Head of caudate nucleus (tissue), 42 donors: ENCODE measurements at regions not wholly inside any gene's neighbourhood (a gene's known extent, or its start where the extent isn't known, plus 50 kb on each side); places are given as distances from the start of the nearest gene placed in this dataset.
"Not testable (repeated sequence)": the region's sequence is repeated elsewhere in the genome, so short reads cannot be mapped to it uniquely, and the experiment has no call there.

Experiments used
- DNase-seq, 42 donors: peaks; one replicate each; pipeline versions ENCODE4 v3.0.0 to v3.0.0-alpha.2; 2020 to 2021; ENCODE audit warnings: mixed read lengths in 7 of 42
- intact Hi-C: fragments of 100-400 bp; cut with DNase I; formaldehyde crosslinking; loops from one replicate; pipeline ENCODE4 v1.15.0; 2022

GRCh38 chr1:194952171-194952570, 1656.1 kb downstream of the KCNT2 start:
- DNase-seq = no peak
- intact Hi-C loops = no loop called here

- DNase-seq = no peak
- intact Hi-C loops = no loop called here
Measured at GRCh38 chr1:194950584-194950983, 1657.7 kb downstream of the KCNT2 start.

GRCh38 chr1:194940336-194941030, 1667.8 kb downstream of the KCNT2 start:
- DNase-seq = no peak
- intact Hi-C loops = no loop called here

- intact Hi-C loops = no loop called here
- DNase-seq = no peak
Measured at GRCh38 chr1:194935864-194936263, 1672.4 kb downstream of the KCNT2 start.

- intact Hi-C loops = no loop called here
- DNase-seq = no peak
Measured at GRCh38 chr1:194931166-194931565, 1677.1 kb downstream of the KCNT2 start.

- intact Hi-C loops = no loop called here
- no peak for DNase-seq
Measured at GRCh38 chr1:194930132-194930531, 1678.1 kb downstream of the KCNT2 start.

- intact Hi-C loops = no loop called here
- no peak for DNase-seq
Measured at GRCh38 chr1:194929357-194929756, 1678.9 kb downstream of the KCNT2 start.

GRCh38 chr1:194919146-194919545, 1689.1 kb downstream of the KCNT2 start:
- intact Hi-C loops = no loop called here
- DNase-seq = no peak

- intact Hi-C loops = no loop called here
Measured at GRCh38 chr1:194917769-194918168, 1690.5 kb downstream of the KCNT2 start.

GRCh38 chr1:194908643-194909042, 1699.6 kb downstream of the KCNT2 start:
- DNase-seq = no peak
- intact Hi-C loops = no loop called here

More at GRCh38 chr1:194917769-194918168, 1690.5 kb downstream of the KCNT2 start:
- DNase-seq = no peak

- intact Hi-C loops = no loop called here
- no peak for DNase-seq
Measured at GRCh38 chr1:194903524-194903923, 1704.7 kb downstream of the KCNT2 start.

GRCh38 chr1:194889310-194889709, 1702.9 kb upstream of the B3GALT2 start:
- intact Hi-C loops = no loop called here
- DNase-seq = no peak

GRCh38 chr1:194870860-194871259, 1684.4 kb upstream of the B3GALT2 start:
- intact Hi-C loops = no loop called here
- DNase-seq = no peak

- no peak for DNase-seq
- intact Hi-C loops = no loop called here
Measured at GRCh38 chr1:194866153-194866552, 1679.7 kb upstream of the B3GALT2 start.

- intact Hi-C loops = no loop called here
- no peak for DNase-seq
Measured at GRCh38 chr1:194865383-194865782, 1679.0 kb upstream of the B3GALT2 start.

GRCh38 chr1:194862129-194862528, 1675.7 kb upstream of the B3GALT2 start:
- DNase-seq = no peak
- intact Hi-C loops = no loop called here

GRCh38 chr1:194860248-194861201, 1674.1 kb upstream of the B3GALT2 start:
- intact Hi-C loops = no loop called here
- no peak for DNase-seq

GRCh38 chr1:194859481-194860154, 1673.2 kb upstream of the B3GALT2 start:
- DNase-seq, intact Hi-C loops: not testable (repeated sequence)

GRCh38 chr1:194858811-194859480, 1672.5 kb upstream of the B3GALT2 start:
- DNase-seq, intact Hi-C loops: not testable (repeated sequence)
